ENCODE measurements at regions not wholly inside any gene's neighbourhood (a gene's known extent, or its start where the extent isn't known, plus 50 kb on each side); places are given as distances from the start of the nearest gene placed in this dataset.

DNA sequence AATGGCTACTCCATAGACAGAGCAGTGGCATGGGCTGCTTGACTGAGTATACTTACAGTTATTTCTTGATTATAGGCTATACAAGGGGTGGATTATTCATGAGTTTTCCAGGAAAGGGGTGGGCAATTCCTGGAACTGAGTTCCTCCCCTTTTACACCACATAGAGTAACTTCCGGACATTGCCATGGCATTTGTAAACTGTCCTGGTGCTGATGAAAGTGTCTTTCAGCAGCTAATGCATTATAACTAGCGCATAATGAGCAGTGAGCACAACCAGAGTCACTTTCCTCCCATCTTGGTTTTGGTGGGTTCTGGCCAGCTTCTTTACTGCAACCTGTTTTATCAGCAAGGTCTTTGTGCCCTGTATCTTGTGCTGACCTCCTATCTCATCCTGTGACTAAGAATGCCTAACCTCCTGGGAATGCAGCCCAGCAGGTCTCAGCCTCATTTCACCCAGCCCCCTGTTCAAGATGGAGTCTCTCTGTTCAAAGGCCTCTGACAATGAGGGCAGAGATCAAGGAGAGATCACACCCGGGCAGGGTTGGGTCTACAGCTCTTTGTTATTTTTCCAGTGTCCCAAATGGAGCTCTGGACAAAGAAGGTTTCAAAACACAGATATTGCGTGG, 468.4 kb upstream of the PRKX start:
- H3K4me1 ChIP-seq (ENCODE audit: control insufficient read depth in 5 of 5, insufficient read depth in 5 of 5, low read length in 5 of 5): no peaks in the 10 kb centered on the region
- H3K9me3 ChIP-seq (ENCODE audit: control insufficient read depth in 4 of 4, insufficient read depth in 3 of 4, low read length in 3 of 4): no peaks in the 10 kb centered on the region
- DNase-seq: no peak
- WGBS, 2 donors: 66 to 74% methylated on average over 4 of the region's 4 CpGs
- no peak overlapping the region for H3K9ac ChIP-seq (ENCODE audit: insufficient read depth in 1 of 2, low read length in 2 of 2)
- TF ChIP-seq, protein P1, sequence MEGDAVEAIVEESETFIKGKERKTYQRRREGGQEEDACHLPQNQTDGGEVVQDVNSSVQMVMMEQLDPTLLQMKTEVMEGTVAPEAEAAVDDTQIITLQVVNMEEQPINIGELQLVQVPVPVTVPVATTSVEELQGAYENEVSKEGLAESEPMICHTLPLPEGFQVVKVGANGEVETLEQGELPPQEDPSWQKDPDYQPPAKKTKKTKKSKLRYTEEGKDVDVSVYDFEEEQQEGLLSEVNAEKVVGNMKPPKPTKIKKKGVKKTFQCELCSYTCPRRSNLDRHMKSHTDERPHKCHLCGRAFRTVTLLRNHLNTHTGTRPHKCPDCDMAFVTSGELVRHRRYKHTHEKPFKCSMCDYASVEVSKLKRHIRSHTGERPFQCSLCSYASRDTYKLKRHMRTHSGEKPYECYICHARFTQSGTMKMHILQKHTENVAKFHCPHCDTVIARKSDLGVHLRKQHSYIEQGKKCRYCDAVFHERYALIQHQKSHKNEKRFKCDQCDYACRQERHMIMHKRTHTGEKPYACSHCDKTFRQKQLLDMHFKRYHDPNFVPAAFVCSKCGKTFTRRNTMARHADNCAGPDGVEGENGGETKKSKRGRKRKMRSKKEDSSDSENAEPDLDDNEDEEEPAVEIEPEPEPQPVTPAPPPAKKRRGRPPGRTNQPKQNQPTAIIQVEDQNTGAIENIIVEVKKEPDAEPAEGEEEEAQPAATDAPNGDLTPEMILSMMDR (IDR thresholded peaks at IDR 0.05; ENCODE audit: control extremely low read depth, extremely low read depth): no peak
- H3K27ac ChIP-seq (ENCODE audit: low read depth in 1 of 2, low read length in 1 of 2): no peak overlapping the region
- no peak overlapping the region for H3K4me3 ChIP-seq
- no peak for ATAC-seq (ENCODE audit: insufficient read depth, low FRiP score)
- H3K36me3 ChIP-seq (ENCODE audit: control insufficient read depth in 4 of 4, insufficient read depth in 4 of 4, low read length in 4 of 4): no peaks in the 10 kb centered on the region
- peaks cover 0 to 17% (median 3%) of the 10 kb centered on the region in 3 donors for H3K27me3 ChIP-seq (ENCODE audit: control insufficient read depth in 3 of 3, insufficient read depth in 3 of 3, low read length in 2 of 3)

DNA sequence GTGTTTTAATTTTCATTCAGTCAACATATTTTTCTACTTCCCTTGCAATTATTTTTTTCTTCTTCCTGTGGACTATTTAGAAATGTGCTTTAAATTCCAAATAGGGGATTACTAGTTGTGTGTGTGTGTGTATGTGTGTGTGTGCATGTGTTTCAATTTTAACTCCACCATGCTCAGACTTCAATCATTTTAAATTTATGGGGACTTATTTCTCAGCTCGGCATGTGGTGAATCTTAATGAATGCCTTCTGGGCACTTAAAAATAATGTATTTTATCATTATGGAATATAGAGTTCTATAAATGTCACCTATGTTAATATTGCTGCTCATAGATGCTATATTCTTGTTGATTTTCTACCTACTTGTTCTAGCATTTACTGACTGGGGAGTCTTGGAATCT, 465.6 kb upstream of the PRKX start:
- Histone ChIP-seq H3K4me1 (ENCODE audit: control insufficient read depth in 5 of 5, insufficient read depth in 5 of 5, low read length in 5 of 5) (no peaks in the 10 kb centered on the region), H3K36me3 (ENCODE audit: control insufficient read depth in 4 of 4, insufficient read depth in 4 of 4, low read length in 4 of 4) (no peaks in the 10 kb centered on the region), H3K4me3 (no peak overlapping the region), H3K27me3 (ENCODE audit: control insufficient read depth in 3 of 3, insufficient read depth in 3 of 3, low read length in 2 of 3) (peaks cover 0 to 26% (median 2%) of the 10 kb centered on the region in 3 donors), H3K27ac (ENCODE audit: low read depth in 1 of 2, low read length in 1 of 2) (no peak overlapping the region), H3K9ac (ENCODE audit: insufficient read depth in 1 of 2, low read length in 2 of 2) (no peak overlapping the region), H3K9me3 (ENCODE audit: control insufficient read depth in 4 of 4, insufficient read depth in 3 of 4, low read length in 3 of 4) (no peaks in the 10 kb centered on the region)
- DNase-seq: no peak
- 64 to 89% methylated on average over 1 of the region's 1 CpG for WGBS, 2 donors
- ATAC-seq (ENCODE audit: insufficient read depth, low FRiP score): no peak
- TF ChIP-seq, protein P1 (IDR thresholded peaks at IDR 0.05; ENCODE audit: control extremely low read depth, extremely low read depth): no peak

DNA sequence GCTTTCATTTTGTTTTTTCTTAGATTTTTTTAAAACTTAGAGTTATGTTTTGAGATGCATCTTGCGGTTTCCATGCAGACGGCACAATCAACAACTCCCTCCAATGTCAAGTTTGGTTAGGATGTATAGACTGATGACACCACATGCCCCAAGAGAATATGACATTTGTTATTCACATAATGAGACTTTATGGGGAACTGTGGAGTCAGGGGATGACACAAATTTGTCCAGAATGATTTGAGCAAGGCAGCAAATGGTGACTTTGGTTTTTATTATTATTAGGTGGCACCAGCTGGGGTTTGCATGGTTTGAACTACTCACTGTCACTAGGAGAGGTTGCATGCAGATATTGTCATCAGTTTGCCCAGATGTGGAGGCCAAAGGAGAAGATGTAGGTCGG, 461.8 kb upstream of the PRKX start:
- peaks cover 0 to 28% (median 2%) of the 10 kb centered on the region in 3 donors for H3K27me3 ChIP-seq (ENCODE audit: control insufficient read depth in 3 of 3, insufficient read depth in 3 of 3, low read length in 2 of 3)
- H3K9me3 ChIP-seq (ENCODE audit: control insufficient read depth in 4 of 4, insufficient read depth in 3 of 4, low read length in 3 of 4): no peaks in the 10 kb centered on the region
- H3K27ac ChIP-seq (ENCODE audit: low read depth in 1 of 2, low read length in 1 of 2): no peak overlapping the region
- H3K9ac ChIP-seq (ENCODE audit: insufficient read depth in 1 of 2, low read length in 2 of 2): no peak overlapping the region
- H3K4me3 ChIP-seq: no peak overlapping the region
- ATAC-seq (ENCODE audit: insufficient read depth, low FRiP score) (no peak), DNase-seq (no peak)
- 85 to 91% methylated on average over 3 of the region's 3 CpGs for WGBS, 2 donors
- no peaks in the 10 kb centered on the region for H3K36me3 ChIP-seq (ENCODE audit: control insufficient read depth in 4 of 4, insufficient read depth in 4 of 4, low read length in 4 of 4)
- TF ChIP-seq, protein P1 (IDR thresholded peaks at IDR 0.05; ENCODE audit: control extremely low read depth, extremely low read depth): no peak
- no peaks in the 10 kb centered on the region for H3K4me1 ChIP-seq (ENCODE audit: control insufficient read depth in 5 of 5, insufficient read depth in 5 of 5, low read length in 5 of 5)

DNA sequence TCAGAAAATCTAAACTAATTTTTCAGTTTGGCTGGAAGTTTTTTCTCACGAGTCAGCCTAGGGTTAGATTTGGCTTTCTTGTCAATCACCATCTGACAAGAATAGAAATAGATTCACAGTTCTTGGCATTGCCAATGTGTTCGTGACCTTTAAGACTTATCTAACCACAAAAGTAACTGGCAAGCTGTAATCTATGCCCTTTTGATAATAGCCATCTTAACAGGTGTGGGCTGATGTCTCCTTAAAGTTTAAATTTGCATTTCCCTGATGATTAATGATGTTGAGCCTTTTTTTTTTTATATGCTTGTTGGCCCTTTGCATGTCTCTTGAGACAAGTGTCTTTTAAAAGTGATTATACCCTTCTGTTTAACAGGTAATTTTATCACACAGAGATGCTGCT, 460.3 kb upstream of the PRKX start:
- TF ChIP-seq, protein P1 (IDR thresholded peaks at IDR 0.05; ENCODE audit: control extremely low read depth, extremely low read depth): no peak
- DNase-seq (no peak), ATAC-seq (ENCODE audit: insufficient read depth, low FRiP score) (no peak)
- Histone ChIP-seq H3K4me1 (ENCODE audit: control insufficient read depth in 5 of 5, insufficient read depth in 5 of 5, low read length in 5 of 5) (no peaks in the 10 kb centered on the region), H3K27ac (ENCODE audit: low read depth in 1 of 2, low read length in 1 of 2) (no peak overlapping the region), H3K4me3 (no peak overlapping the region), H3K9ac (ENCODE audit: insufficient read depth in 1 of 2, low read length in 2 of 2) (no peak overlapping the region), H3K9me3 (ENCODE audit: control insufficient read depth in 4 of 4, insufficient read depth in 3 of 4, low read length in 3 of 4) (no peaks in the 10 kb centered on the region), H3K36me3 (ENCODE audit: control insufficient read depth in 4 of 4, insufficient read depth in 4 of 4, low read length in 4 of 4) (no peaks in the 10 kb centered on the region), H3K27me3 (ENCODE audit: control insufficient read depth in 3 of 3, insufficient read depth in 3 of 3, low read length in 2 of 3) (peaks cover 0 to 23% (median 2%) of the 10 kb centered on the region in 3 donors)
- WGBS, 2 donors: 66 to 84% methylated on average over 2 of the region's 2 CpGs

Measured in lung (tissue), 11 donors.